ENCODE measurements at regions not wholly inside any gene's neighbourhood (a gene's known extent, or its start where the extent isn't known, plus 50 kb on each side); places are given as distances from the start of the nearest gene placed in this dataset.
A peak's percentile ranks its signal among the peaks of the same experiment; 100 is the strongest.

- TF ChIP-seq GATA3 (IDR thresholded peaks at IDR 0.05; ENCODE audit: low read depth, low read length) (no peak), GATA2 (IDR thresholded peaks at IDR 0.05; ENCODE audit: low read depth, low read length) (no peak; the same call in 1 of the 2 replicates)
These were observed 194.3 kb downstream of the DACT1 start for GRCh38 chr14:58832095-58832521.

- TF ChIP-seq GATA3 (IDR thresholded peaks at IDR 0.05; ENCODE audit: low read depth, low read length) (no peak), GATA2 (IDR thresholded peaks at IDR 0.05; ENCODE audit: low read depth, low read length) (no peak)
These were observed 196.0 kb downstream of the DACT1 start for GRCh38 chr14:58833634-58834378.

GRCh38 chr14:58836303-58836974 lies 198.7 kb downstream of the DACT1 start:
- TF ChIP-seq GATA2 (IDR thresholded peaks at IDR 0.05; ENCODE audit: low read depth, low read length) (no peak), GATA3 (IDR thresholded peaks at IDR 0.05; ENCODE audit: low read depth, low read length) (no peak)

GRCh38 chr14:58839233-58839632 lies 201.5 kb downstream of the DACT1 start:
- TF ChIP-seq GATA3 (IDR thresholded peaks at IDR 0.05; ENCODE audit: low read depth, low read length) (no peak), GATA2 (IDR thresholded peaks at IDR 0.05; ENCODE audit: low read depth, low read length) (no peak)

GRCh38 chr14:58844544-58844943 lies 206.8 kb downstream of the DACT1 start:
- peak; percentile 61; the same call in 1 of the 2 replicates for TF ChIP-seq GATA2 (IDR thresholded peaks at IDR 0.05; ENCODE audit: low read depth, low read length)
- TF ChIP-seq GATA3 (IDR thresholded peaks at IDR 0.05; ENCODE audit: low read depth, low read length), result no peak

- no peak for TF ChIP-seq GATA3 (IDR thresholded peaks at IDR 0.05; ENCODE audit: low read depth, low read length)
- TF ChIP-seq GATA2 (IDR thresholded peaks at IDR 0.05; ENCODE audit: low read depth, low read length), result no peak
These were observed 209.1 kb downstream of the DACT1 start for GRCh38 chr14:58846682-58847465.

GRCh38 chr14:58848365-58848764 lies 210.6 kb downstream of the DACT1 start:
- TF ChIP-seq GATA3 (IDR thresholded peaks at IDR 0.05; ENCODE audit: low read depth, low read length) (no peak), GATA2 (IDR thresholded peaks at IDR 0.05; ENCODE audit: low read depth, low read length) (no peak)

GRCh38 chr14:58849601-58850000 lies 211.8 kb downstream of the DACT1 start:
- no peak for TF ChIP-seq GATA2 (IDR thresholded peaks at IDR 0.05; ENCODE audit: low read depth, low read length)
- TF ChIP-seq GATA3 (IDR thresholded peaks at IDR 0.05; ENCODE audit: low read depth, low read length), result no peak

GRCh38 chr14:58850011-58850410 lies 212.2 kb downstream of the DACT1 start:
- no peak for TF ChIP-seq GATA2 (IDR thresholded peaks at IDR 0.05; ENCODE audit: low read depth, low read length)
- no peak for TF ChIP-seq GATA3 (IDR thresholded peaks at IDR 0.05; ENCODE audit: low read depth, low read length)

- TF ChIP-seq GATA3 (IDR thresholded peaks at IDR 0.05; ENCODE audit: low read depth, low read length), result no peak
- TF ChIP-seq GATA2 (IDR thresholded peaks at IDR 0.05; ENCODE audit: low read depth, low read length), result no peak
These were observed 223.8 kb downstream of the DACT1 start for GRCh38 chr14:58861586-58861985.

- TF ChIP-seq GATA2 (IDR thresholded peaks at IDR 0.05; ENCODE audit: low read depth, low read length) (no peak), GATA3 (IDR thresholded peaks at IDR 0.05; ENCODE audit: low read depth, low read length) (no peak)
These were observed 224.8 kb downstream of the DACT1 start for GRCh38 chr14:58862416-58863160.

- TF ChIP-seq GATA2 (IDR thresholded peaks at IDR 0.05; ENCODE audit: low read depth, low read length) (no peak), GATA3 (IDR thresholded peaks at IDR 0.05; ENCODE audit: low read depth, low read length) (no peak)
These were observed 226.0 kb downstream of the DACT1 start for GRCh38 chr14:58863661-58864345.
